ENCODE measurements at regions not wholly inside any gene's neighbourhood (a gene's known extent, or its start where the extent isn't known, plus 50 kb on each side); places are given as distances from the start of the nearest gene placed in this dataset.

DNA sequence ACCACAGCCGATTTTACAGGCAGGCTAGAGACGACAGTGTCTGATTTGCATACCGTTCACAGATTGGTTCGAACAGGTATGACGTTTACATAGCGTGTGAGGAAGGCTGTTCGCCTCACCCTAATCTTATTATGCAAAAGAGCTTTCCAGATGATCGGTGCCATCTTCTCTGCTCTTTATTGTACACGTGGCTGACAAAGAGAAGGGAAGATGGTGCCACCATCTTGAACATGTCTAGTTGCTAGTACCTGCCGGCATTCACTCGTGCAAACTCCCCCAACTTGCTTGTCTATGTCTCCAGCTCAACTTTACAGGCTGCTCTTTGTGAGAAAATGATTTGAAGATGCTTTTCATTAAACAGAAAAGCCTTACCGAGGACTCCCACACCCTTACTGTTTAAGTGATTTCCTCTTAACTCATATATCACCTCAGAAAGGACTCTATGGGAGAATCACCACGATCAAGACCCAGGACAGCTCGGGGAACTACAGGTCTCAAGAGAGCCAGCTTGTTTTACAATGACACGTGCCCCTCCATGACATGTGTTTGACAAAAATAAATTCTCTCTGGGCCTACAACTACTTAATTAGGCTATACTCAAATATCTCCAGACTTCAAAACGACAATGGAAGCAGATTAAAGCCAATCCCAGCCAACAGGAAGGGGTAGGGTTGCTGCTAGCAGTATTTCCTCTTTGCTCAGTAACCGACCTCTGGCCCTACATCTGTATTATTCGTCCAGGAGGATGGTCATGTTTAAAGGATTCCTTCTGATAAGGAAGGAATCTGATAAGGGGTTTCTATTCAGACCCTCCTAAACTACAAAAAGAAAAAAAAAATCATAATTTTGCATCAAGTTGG is 480.6 kb downstream of the TMEM114 start:
- Histone ChIP-seq H3K36me3 (ENCODE audit: control insufficient read depth, insufficient read depth, low read length) (no peaks in the 10 kb centered on the region), H3K4me3 (replicated peaks; ENCODE audit: low read depth, low read length) (no peak overlapping the region), H3K27me3 (replicated peaks; ENCODE audit: control insufficient read depth, insufficient read depth, low read length) (no peaks in the 10 kb centered on the region)
- DNase-seq (ENCODE audit: extremely low read depth, insufficient read length): no peak
- TF ChIP-seq CTCF (IDR thresholded peaks at IDR 0.05; ENCODE audit: insufficient read depth, low read length, poor library complexity, severe bottlenecking): no peak

- DNase-seq (ENCODE audit: extremely low read depth, insufficient read length): no peak
- Histone ChIP-seq H3K4me3 (replicated peaks; ENCODE audit: low read depth, low read length) (no peak overlapping the region), H3K27me3 (replicated peaks; ENCODE audit: control insufficient read depth, insufficient read depth, low read length) (no peaks in the 10 kb centered on the region), H3K36me3 (ENCODE audit: control insufficient read depth, insufficient read depth, low read length) (no peaks in the 10 kb centered on the region)
- no peak for TF ChIP-seq CTCF (IDR thresholded peaks at IDR 0.05; ENCODE audit: insufficient read depth, low read length, poor library complexity, severe bottlenecking)
These were observed 481.3 kb downstream of the TMEM114 start for GRCh38 chr16:8108991-8109509.

- no peak for DNase-seq (ENCODE audit: extremely low read depth, insufficient read length)
- no peaks in the 10 kb centered on the region for H3K36me3 ChIP-seq (ENCODE audit: control insufficient read depth, insufficient read depth, low read length)
- TF ChIP-seq CTCF (IDR thresholded peaks at IDR 0.05; ENCODE audit: insufficient read depth, low read length, poor library complexity, severe bottlenecking): no peak
These were observed 483.0 kb downstream of the TMEM114 start for GRCh38 chr16:8107296-8107695.

DNA sequence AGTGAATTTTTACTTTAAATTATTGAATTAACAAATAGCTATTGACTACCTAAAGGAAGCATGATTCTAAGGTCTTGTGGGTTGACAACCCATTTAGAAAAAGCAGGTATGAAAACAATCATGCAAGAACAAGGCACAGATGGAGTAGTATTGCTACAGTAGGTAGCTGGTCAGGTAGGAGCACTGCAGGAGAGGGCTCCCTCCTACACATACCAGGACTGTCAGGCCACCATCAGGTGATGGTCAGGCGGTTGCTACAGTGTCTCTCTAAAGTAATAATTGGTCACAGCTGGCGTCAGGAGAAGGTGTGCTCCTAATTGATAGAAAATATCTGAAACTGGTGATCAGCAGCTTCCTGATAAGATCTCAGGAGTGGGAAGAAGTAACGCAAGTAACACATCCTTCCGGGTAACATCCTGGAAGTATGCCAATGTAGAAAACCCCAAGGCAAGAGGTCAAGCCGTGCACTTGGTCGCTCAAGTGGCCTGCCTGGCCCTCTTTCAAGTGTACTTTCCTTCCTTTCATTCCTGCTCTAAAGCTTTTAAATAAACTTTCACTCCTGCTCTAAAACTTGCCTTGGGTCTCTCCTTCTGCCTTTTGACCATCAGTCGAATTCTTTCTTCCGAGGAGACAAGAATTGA is 486.5 kb downstream of the TMEM114 start:
- no peak for DNase-seq (ENCODE audit: extremely low read depth, insufficient read length)
- no peak for TF ChIP-seq CTCF (IDR thresholded peaks at IDR 0.05; ENCODE audit: insufficient read depth, low read length, poor library complexity, severe bottlenecking)
- no peak overlapping the region for H3K4me3 ChIP-seq (replicated peaks; ENCODE audit: low read depth, low read length)
- no peaks in the 10 kb centered on the region for H3K36me3 ChIP-seq (ENCODE audit: control insufficient read depth, insufficient read depth, low read length)
- no peaks in the 10 kb centered on the region for H3K27me3 ChIP-seq (replicated peaks; ENCODE audit: control insufficient read depth, insufficient read depth, low read length)

More at GRCh38 chr16:8107296-8107695, 483.0 kb downstream of the TMEM114 start:
- H3K27me3 ChIP-seq (replicated peaks; ENCODE audit: control insufficient read depth, insufficient read depth, low read length): no peaks in the 10 kb centered on the region
- H3K4me3 ChIP-seq (replicated peaks; ENCODE audit: low read depth, low read length): no peak overlapping the region

DNA sequence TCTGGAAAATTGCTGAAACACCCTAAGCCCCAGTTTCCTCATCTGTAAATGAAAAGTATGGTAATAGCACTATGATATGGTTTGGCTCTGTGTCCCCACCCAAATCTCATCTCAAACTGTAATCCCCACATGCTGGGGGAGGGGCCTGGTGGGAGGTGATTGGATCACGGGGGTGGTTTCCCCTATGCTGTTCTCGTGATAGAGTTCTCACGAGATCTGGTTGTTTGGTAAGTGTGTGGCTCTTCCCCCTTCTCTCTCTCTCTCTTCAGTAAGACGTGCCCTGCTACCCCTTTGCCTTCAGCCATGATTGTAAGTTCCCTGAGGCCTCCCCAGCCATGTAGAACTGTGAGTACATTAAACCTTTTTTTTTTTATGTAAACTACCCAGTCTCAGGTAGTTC is 490.7 kb downstream of the TMEM114 start:
- TF ChIP-seq CTCF (IDR thresholded peaks at IDR 0.05; ENCODE audit: insufficient read depth, low read length, poor library complexity, severe bottlenecking): no peak
- H3K36me3 ChIP-seq (ENCODE audit: control insufficient read depth, insufficient read depth, low read length): no peaks in the 10 kb centered on the region
- no peak overlapping the region for H3K4me3 ChIP-seq (replicated peaks; ENCODE audit: low read depth, low read length)
- DNase-seq (ENCODE audit: extremely low read depth, insufficient read length): no peak
- H3K27me3 ChIP-seq (replicated peaks; ENCODE audit: control insufficient read depth, insufficient read depth, low read length): no peaks in the 10 kb centered on the region
